ENCODE measurements at regions not wholly inside any gene's neighbourhood (a gene's known extent, or its start where the extent isn't known, plus 50 kb on each side); places are given as distances from the start of the nearest gene placed in this dataset.
A peak's percentile ranks its signal among the peaks of the same experiment; 100 is the strongest.

DNA sequence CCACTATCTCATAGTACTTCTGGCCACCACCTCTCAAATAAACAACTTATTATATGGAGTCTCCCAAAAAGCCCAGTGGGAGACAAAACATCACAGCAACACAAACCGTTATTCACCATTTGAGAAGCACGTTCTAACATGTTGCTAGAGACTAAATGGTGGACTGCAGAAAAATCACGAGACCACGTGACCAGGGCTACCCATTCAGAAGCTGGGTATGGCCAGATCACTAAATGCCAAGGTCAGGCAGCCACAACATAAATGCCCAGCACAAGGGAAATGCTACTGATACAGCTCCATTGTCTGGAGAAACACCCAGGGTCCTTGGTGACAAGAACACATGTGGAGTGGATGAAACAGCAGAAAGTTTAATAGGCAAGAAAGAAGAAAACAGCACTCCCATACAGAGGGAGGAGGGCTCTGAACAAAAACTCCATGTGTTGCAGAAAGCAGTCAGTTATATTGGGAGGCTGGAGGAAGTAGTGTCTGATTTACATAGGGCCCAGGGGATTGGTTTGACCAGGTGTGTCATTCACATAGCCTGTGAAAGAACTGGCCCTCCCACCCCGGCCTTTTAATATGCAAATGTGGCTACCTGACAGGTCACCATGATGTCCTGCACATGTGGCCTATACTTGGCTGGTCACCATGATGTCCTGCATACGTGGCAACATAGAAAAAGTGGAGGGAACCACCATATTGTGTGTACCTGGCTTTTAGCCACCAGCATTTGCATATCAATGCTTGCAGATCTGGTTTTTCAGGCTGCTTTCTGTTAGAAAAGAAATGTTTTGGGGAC is 97.2 kb downstream of the TRIM36 start:
- Histone ChIP-seq H3K4me3 (ENCODE audit: low read depth, low read length) (no peak overlapping the region), H3K27me3 (no peaks in the 10 kb centered on the region; the same call in 1 of the 2 replicates), H3K36me3 (no peaks in the 10 kb centered on the region), H3K4me1 (no peaks in the 10 kb centered on the region), H3K9me3 (no peaks in the 10 kb centered on the region)
- no peak for DNase-seq
- TF ChIP-seq, protein P1, sequence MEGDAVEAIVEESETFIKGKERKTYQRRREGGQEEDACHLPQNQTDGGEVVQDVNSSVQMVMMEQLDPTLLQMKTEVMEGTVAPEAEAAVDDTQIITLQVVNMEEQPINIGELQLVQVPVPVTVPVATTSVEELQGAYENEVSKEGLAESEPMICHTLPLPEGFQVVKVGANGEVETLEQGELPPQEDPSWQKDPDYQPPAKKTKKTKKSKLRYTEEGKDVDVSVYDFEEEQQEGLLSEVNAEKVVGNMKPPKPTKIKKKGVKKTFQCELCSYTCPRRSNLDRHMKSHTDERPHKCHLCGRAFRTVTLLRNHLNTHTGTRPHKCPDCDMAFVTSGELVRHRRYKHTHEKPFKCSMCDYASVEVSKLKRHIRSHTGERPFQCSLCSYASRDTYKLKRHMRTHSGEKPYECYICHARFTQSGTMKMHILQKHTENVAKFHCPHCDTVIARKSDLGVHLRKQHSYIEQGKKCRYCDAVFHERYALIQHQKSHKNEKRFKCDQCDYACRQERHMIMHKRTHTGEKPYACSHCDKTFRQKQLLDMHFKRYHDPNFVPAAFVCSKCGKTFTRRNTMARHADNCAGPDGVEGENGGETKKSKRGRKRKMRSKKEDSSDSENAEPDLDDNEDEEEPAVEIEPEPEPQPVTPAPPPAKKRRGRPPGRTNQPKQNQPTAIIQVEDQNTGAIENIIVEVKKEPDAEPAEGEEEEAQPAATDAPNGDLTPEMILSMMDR (IDR thresholded peaks at IDR 0.05; ENCODE audit: low read depth, low read length), result no peak

DNA sequence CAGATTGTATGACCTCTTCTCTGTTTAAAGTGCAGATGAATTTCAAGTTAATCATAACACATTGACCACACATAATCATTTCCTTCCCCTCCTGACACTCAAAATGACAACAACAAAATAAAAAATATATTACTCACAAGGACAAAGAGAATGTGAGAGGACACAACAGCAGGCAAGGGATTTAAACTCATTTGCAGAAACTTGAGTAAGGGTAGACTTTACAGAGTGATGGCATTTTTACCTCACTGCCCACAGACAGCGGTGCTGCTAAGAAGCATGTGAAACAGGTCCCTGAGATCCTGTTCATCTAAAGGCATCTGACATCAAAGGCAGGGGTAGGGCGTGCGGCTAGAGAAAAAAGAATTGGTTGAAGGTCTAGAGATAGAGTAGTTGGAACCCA is 99.0 kb downstream of the TRIM36 start:
- DNase-seq, result no peak
- no peaks in the 10 kb centered on the region for H3K36me3 ChIP-seq
- H3K4me1 ChIP-seq, result no peaks in the 10 kb centered on the region
- H3K9me3 ChIP-seq, result no peaks in the 10 kb centered on the region
- no peaks in the 10 kb centered on the region; the same call in 1 of the 2 replicates for H3K27me3 ChIP-seq
- TF ChIP-seq, protein P1 (IDR thresholded peaks at IDR 0.05; ENCODE audit: low read depth, low read length), result no peak
- no peak overlapping the region for H3K4me3 ChIP-seq (ENCODE audit: low read depth, low read length)

DNA sequence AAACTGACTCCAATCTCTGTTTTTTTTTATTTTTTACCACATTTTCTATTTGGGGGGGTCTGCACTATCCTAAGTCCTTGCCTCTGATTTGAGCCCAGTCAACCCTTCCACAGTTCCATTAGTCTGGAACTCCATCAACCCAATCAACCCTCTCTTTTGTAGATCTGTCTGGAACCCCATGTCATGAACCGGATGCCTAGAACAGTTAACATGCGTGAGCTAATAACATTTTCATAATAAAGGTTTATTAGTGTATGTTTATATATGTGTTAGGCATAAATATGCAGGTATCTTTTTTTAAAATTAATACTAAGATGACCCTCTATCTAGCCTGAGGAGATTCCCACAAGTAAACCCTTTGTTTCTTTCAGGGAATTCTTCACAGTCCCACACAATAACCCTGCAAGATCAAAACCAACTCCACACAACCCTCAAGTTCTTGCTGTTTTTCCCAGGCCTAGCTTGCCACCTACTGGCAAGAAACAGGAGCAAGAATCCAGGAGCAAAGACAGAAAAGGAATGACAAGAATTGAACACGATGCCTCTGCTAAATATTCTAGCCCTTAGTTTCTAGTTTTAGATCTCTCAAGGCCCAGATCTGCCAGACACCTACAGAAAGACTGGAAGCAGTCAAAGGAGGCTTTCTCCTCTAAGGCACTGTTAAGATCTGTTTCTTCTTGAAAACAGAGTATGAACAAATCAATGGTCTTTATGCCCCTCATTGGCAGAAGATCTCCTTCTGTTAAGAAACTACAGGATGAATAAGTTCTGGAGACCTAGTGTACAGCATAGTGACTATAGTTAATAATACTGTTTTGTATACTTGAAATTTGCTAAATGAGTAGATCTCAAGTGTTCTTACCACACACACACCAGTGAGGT is 100.4 kb downstream of the TRIM36 start:
- H3K36me3 ChIP-seq, result no peaks in the 10 kb centered on the region
- H3K27me3 ChIP-seq, result no peaks in the 10 kb centered on the region; the same call in 1 of the 2 replicates
- H3K4me1 ChIP-seq, result no peaks in the 10 kb centered on the region
- no peaks in the 10 kb centered on the region for H3K9me3 ChIP-seq
- no peak overlapping the region for H3K4me3 ChIP-seq (ENCODE audit: low read depth, low read length)
- TF ChIP-seq, protein P1 (IDR thresholded peaks at IDR 0.05; ENCODE audit: low read depth, low read length), result peak; percentile 92
- DNase-seq, result peak; percentile 35

DNA sequence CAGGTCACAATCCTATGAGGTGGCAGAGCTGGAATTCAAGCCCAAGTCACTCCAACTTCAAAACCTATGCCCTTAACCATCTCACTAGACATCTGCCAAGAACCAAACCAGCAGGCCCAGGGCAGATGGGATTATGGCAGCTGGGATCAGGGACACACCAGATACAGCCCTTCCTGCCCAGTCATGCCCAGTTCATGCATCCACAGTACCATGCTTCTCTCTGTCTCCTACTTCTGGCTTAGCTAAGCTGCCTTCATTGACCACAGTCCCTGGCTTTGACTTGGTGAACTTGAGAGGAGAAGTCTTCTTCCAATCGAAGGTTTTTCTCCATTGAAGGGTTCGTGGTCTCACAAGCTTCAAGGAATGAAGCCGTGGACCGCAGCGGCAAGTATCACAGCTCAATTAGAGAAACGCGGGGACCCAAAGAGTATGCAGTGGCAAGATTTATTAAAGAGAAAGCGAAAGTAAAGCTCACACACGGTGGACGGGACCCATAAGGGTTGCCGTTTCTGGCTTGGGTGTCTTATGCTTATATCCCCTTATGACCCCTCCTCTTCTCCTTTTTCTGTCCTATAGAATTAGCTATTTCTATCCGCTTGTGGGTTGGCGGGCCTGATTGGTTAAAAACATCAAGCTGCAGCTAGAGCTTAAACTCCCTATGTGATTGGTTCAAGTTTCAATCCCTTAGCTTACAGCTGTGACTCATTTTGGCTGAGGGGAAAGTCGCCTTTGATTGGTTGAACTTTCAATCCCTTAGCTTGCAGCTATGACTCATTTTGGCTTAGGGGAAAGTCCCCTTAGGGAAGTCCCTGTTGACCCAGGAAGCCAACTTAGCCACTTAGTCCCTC is 101.2 kb downstream of the TRIM36 start:
- Histone ChIP-seq H3K9me3 (no peaks in the 10 kb centered on the region), H3K27me3 (no peaks in the 10 kb centered on the region; the same call in 1 of the 2 replicates), H3K36me3 (no peaks in the 10 kb centered on the region), H3K4me3 (ENCODE audit: low read depth, low read length) (peak overlapping the region; percentile 31), H3K4me1 (no peaks in the 10 kb centered on the region)
- peak; percentile 47 for DNase-seq
- TF ChIP-seq, protein P1 (IDR thresholded peaks at IDR 0.05; ENCODE audit: low read depth, low read length), result no peak

DNA sequence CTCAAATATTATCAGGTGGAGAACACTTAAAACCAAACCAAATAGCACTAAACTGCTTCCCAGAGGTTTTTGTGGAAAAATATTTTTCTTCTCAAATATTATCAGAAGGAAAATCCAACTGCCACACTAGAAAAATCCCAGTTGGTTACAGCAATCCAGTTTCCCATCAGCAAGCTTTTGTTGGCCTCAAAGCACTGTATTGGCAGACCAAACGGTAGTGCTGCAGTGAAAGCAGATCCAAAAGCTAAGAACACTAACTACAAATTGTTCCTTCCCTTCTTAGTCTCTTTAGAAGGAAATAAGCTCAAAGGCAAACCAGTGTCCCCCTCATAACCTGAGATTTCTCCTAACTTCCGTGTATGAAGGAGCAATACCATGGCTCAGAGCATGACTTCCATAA is 105.3 kb downstream of the TRIM36 start:
- no peaks in the 10 kb centered on the region for H3K36me3 ChIP-seq
- TF ChIP-seq, protein P1 (IDR thresholded peaks at IDR 0.05; ENCODE audit: low read depth, low read length), result no peak
- no peak overlapping the region for H3K4me3 ChIP-seq (ENCODE audit: low read depth, low read length)
- no peaks in the 10 kb centered on the region for H3K4me1 ChIP-seq
- H3K9me3 ChIP-seq, result no peaks in the 10 kb centered on the region
- H3K27me3 ChIP-seq, result no peaks in the 10 kb centered on the region
- no peak for DNase-seq

Data from BE2C (cell line).